ENCODE measurements at regions not wholly inside any gene's neighbourhood (a gene's known extent, or its start where the extent isn't known, plus 50 kb on each side); places are given as distances from the start of the nearest gene placed in this dataset.
"Not testable (repeated sequence)": the region's sequence is repeated elsewhere in the genome, so short reads cannot be mapped to it uniquely, and the experiment has no call there.

DNA sequence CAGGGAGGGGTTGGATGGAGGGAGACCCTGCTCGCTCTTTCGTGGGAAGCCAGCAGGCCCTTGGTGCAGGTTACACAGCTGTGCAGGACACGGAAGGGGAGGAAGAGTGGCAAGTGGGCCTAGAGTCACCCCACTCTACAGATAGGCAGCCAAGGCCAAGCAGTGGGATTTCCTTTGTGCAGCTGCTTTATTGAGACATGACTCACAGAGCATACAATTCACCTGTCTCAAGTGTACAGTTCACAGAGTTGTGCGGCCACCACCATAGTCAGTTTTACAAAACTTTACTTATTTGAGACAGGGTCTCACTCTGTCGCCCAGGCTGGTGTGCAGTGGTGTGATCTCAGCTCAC, 91.2 kb upstream of the CIBAR2 start:
- DNase-seq: no peak

DNA sequence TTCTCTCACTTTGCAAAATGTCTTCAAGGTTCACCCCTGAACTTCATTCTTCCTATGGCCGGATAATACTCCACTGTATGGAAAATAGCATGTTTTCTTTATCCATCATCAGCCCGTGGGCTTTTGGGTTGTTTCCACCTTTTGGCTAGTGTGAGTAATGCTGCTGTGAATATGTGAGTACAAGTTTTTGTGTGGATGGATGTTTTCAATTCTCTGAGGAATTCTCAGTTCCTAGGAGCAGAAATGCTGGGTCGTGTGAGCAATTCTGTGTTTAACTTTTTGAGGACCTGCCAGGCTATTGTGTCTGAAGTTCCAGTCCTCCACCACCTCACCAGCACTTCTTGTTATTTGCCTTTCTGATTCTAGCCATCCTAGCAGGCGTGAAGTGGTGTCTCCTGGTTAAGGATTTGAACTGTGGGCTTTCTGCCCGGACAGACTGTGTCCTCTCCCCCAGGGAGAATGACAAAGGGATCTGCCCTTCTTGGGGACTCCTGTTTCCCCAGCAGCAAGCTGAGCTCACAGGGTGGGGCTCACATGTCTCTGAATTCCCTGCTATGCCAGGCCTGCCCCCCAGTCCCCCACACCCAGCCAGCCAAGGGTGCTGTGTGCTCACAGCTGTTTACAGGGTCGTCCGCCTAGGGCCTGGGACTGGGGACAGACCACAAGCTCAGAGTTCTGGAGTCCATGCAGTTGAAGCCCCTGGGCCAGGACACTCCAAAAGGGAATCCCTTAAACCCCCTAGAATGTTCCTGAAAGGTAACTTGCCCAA, 92.2 kb upstream of the CIBAR2 start:
- DNase-seq: no peak

DNA sequence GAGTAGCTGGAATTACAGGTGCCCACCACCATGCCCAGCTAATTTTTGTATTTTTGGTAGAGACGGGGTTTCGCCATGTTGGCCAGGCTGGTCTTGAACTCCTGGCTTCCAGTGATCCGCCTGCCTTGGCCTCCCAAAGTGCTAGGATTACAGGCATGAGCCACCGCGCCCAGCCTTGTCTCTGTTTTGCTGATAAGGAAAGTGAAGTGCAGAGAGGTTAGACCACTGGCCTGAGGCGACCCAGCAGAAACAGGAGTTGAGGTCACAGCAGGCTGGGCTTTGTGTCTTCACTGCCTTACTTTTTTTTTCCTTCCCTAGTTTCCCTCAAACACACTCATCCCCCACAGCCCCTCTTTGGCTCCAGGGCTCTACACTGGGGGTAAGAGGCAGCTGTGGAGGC, 93.0 kb upstream of the CIBAR2 start:
- not testable (repeated sequence) for DNase-seq

GRCh38 chr16:85205747-85206471, 93.6 kb upstream of the CIBAR2 start:
- no peak for DNase-seq

DNA sequence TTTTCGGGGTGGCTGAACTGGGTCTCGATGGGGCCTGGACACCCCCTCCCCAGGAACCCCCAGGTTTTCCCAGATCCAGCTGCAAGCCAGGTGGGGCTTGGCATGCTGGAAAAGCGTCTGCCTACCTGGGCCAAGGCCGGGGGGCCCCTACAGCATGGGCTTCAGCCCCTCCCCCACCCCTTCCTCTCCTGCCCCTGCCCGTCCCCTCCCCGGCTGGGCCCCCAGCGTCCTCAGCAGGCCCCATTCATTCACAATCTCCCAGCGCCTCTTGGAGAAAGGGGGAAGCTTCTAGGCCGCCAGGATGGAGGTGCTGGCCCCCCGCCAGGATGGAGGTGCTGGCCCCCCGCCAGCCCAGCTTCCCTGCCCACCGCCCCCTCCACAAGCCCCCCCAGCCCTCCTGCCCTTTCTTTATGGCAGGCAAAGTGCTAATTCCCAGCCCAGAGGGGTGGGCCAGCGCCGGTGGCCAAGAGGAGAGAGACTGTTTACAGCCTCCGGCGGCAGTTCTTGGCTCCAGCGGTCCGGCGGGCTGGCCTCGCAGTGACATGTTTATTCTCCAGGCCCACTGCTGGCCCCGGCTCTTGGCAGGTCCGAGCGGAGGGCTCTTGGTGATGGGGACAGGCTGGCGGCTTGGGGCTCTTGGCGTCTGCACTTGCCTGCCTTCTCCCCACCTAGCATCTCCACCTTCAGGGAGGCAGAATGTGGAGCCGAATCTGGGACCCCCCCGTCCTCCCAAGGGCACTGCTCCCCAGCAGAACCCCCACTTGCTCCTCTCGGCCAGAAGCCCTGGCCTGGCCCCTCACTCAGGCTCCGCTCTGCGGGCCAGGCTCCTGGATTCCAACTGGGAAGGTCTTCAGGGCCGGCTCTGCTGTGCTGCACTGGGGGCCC, 94.4 kb upstream of the CIBAR2 start:
- DNase-seq: no peak

DNA sequence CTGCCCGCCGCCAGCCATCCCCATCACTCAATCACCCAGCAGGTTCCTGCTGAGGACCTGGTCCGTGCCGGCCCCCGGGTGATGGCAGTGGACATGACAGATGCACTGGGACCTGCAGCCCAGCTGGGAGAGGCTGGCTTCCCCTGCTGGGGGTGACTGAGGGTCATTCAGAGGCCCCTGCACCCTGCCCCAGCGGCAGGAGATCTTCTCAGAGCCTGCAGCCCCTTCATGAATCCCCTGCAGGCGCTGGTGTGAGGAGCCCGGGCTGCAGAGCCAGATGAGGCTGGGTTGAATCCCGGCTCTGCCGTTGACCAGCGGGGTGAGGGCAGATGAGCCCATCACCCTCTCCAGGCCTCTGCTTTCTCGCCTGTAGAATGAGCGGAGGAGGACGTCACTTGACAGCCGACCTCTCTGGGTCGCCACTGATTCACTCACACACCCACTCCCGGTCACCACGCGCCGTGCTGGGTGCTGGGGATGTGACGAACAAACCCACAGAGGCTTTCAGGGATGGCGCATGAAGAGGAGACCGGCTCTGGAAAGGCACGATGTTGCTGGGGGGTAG, 95.2 kb upstream of the CIBAR2 start:
- DNase-seq: no peak

- no peak for DNase-seq
Measured at GRCh38 chr16:85208181-85208580, 95.9 kb upstream of the CIBAR2 start.

- no peak for DNase-seq
Measured at GRCh38 chr16:85208643-85209520, 96.6 kb upstream of the CIBAR2 start.

DNA sequence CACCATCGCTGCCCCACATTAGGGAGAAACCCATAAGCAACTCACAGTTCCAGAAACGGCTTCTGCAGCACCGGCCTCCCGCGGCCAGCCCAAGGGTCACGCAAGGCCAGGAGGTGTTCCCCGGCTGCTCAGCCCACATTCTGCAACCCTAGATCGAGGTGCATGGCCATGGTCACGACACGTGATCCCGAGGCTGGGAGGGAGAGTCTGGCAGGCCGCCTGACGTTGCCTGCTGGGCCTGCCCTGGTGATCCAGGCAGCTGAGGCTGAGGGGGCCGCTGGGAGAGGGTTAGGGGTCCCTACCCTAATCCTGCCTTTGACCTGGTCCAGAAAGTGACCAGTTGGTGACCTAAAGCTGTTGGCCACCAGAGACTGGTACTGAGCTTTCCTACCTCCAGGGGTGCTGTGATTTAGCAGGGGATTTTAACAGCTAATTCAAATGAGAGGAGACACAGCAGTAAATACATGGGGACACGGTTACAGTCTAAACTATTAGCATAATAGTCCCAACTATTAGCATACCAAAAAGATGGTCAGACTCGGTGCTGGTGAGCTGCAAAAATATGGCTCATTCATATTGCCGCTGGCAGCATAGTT, 97.4 kb upstream of the CIBAR2 start:
- DNase-seq: no peak

- no peak for DNase-seq
Measured at GRCh38 chr16:85210423-85211169, 98.3 kb upstream of the CIBAR2 start.

DNA sequence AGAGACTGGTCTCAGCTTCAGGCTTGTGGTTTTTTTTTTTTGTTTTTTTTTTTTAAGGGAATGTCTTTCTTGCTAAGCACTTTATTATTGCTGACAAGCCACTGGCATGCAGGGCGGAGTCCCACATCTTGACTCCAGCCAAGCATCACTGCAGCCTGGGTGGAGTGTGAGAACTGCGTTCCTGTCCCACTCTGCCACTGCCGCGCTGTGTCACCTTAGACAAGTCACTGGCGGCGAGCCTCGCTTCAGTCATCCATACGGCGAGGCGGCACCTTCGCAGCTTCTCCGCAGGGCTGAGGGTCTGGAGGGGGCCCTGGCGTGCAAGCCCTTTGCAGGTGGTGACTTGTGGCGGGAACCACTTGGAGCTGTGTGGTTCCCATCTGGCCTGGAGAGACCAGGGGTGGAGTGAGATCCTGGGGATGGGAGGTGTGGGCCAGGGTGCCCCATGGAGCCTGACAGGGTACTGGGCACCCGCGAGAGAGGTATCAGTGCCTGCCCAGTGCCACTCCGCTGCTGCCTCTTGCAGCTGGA, 99.1 kb upstream of the CIBAR2 start:
- DNase-seq: no peak

DNA sequence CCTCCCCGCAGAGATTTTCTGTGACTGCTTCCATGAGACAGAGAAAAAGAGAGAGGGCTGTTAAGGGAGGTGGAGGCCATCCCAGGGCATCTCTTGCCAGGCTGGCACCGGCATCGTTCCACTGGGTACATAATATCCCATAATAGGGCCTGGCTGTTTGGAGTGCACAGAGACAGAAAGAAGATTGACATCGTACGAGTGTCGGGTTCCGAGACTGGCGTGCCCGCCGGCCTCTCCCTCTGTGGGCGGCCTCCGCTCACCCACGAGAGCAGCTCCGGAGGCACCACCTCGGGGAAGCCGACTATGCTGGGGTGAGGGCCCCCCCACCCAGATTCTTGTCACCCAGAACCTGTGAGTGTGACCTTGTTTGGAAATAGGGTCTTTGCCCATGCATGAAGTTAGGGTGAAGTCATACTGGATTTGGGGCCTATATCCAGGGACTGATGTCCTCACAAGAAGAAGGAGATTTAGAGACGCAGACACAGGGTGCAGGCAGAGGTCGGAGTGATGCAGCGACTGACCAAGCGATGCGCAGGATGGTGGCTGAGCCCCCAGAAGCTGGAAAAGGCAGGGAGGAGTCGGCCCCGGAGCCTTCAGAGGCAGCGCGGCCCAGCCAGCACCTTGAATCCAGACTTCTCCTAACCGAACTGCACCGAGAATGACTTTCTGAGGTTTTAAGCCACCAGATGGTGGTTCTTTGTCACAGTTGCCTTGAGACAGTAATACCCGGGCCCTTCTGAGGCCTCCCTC, 101.8 kb upstream of the CIBAR2 start:
- DNase-seq: no peak

DNA sequence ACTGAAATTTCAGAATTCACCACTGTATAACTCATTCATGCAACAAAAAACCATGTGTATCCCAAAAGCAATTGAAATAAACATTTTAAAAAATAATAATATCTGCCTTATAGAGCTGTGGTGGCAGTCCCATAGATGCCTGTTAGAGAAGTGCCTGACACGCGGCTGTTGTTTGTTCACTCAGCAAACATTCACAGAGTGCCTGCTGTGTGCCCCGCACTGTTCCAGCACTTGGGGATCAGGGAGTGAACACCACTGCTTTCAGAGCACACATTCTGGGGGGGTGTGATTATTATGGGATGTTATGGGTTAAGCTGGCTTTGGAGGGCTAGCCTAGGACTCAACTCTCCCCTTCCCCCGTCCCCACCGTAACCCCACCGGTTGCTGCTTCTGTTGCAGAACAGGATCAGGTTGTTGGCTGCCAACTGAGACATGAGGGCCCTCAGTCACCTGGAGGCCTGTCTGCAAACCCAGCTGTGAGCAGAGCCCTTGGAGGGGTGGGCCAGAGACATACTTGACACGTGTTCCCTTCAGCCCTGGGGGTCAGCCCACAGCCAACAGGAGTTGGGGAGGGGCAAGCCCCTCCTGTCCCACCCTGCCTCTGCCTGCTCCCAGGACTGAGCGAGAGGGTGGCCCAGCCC, 103.3 kb upstream of the CIBAR2 start:
- no peak for DNase-seq

- DNase-seq: no peak
Measured at GRCh38 chr16:85216522-85217375, 104.5 kb upstream of the CIBAR2 start.

GRCh38 chr16:85220125-85220839, 108.0 kb upstream of the CIBAR2 start:
- DNase-seq: peak; percentile 98

DNA sequence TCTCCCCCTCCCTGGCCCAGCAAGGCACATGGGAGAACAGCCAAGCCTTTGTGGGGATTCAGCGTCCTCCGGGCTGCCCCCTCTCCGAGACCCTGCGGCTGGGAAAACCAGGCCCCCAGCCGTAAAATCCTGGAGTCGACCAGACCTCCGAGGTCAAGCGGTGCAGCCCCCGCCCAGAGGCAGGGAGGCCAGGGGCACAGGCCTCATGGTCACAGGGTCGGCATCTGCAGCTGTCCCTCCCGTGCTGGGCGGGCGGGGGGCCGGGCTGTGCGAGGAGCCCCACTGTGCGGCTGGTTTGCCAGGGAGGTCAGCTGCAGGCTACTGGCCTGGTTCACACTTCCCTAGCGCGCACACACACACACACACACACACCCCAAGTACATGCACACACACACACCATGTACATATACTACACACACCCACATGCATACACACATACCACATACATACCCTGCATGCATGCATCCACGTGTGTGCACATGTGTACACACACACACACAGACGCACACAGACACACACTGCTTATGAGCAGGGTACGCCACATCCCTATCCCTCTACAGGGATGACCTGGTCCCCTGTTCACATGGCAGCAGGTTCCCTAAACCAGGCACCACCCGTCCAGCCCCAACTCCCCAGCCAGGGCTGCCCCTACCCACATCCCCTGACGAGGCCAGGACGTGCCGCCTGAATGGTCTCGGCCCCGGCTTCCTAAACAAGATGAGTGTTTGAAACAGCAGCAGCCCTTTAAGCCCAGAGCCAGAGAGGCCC, 108.9 kb upstream of the CIBAR2 start:
- DNase-seq: no peak

- DNase-seq: no peak
Measured at GRCh38 chr16:85221771-85222154, 109.5 kb upstream of the CIBAR2 start.
